ENCODE measurements at regions not wholly inside any gene's neighbourhood (a gene's known extent, or its start where the extent isn't known, plus 50 kb on each side); places are given as distances from the start of the nearest gene placed in this dataset.

- TF ChIP-seq TAF1 (IDR thresholded peaks at IDR 0.05; ENCODE audit: low read depth): no peak
- no peak for TF ChIP-seq NFIC (IDR thresholded peaks at IDR 0.05)
- TF ChIP-seq TEAD4 (IDR thresholded peaks at IDR 0.05): no peak
- TF ChIP-seq, protein P1, sequence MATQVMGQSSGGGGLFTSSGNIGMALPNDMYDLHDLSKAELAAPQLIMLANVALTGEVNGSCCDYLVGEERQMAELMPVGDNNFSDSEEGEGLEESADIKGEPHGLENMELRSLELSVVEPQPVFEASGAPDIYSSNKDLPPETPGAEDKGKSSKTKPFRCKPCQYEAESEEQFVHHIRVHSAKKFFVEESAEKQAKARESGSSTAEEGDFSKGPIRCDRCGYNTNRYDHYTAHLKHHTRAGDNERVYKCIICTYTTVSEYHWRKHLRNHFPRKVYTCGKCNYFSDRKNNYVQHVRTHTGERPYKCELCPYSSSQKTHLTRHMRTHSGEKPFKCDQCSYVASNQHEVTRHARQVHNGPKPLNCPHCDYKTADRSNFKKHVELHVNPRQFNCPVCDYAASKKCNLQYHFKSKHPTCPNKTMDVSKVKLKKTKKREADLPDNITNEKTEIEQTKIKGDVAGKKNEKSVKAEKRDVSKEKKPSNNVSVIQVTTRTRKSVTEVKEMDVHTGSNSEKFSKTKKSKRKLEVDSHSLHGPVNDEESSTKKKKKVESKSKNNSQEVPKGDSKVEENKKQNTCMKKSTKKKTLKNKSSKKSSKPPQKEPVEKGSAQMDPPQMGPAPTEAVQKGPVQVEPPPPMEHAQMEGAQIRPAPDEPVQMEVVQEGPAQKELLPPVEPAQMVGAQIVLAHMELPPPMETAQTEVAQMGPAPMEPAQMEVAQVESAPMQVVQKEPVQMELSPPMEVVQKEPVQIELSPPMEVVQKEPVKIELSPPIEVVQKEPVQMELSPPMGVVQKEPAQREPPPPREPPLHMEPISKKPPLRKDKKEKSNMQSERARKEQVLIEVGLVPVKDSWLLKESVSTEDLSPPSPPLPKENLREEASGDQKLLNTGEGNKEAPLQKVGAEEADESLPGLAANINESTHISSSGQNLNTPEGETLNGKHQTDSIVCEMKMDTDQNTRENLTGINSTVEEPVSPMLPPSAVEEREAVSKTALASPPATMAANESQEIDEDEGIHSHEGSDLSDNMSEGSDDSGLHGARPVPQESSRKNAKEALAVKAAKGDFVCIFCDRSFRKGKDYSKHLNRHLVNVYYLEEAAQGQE (IDR thresholded peaks at IDR 0.05; ENCODE audit: low read depth): no peak
These were observed 70.8 kb upstream of the SLC39A10 start for GRCh38 chr2:195586062-195586714.
